ENCODE measurements at regions not wholly inside any gene's neighbourhood (a gene's known extent, or its start where the extent isn't known, plus 50 kb on each side); places are given as distances from the start of the nearest gene placed in this dataset.

DNA sequence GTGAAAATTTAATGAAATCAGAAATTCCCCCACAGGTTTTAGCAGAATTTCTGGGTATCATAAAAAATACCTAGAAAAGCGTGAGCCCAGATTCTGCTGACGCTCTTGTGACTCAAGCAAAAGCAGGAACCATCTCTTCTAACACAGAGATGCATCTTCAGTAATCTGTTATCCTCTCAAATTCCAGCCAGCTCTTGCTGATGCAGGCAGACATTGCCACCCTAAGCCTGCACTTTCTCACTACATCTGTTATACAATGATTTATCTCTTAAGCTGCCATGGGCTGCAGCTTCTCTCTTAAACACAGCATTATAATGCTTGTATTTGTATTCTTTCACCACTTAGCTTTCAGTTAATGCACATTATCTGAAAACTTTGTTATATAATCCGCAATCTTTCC, 113.0 kb upstream of the RGS1 start:
- Mint-ChIP-seq H3K4me3 (no peak overlapping the region), H3K36me3 (no peaks in the 10 kb centered on the region), H3K4me1 (peaks cover 6% of the 10 kb centered on the region; the same call in 1 of the 2 replicates), H3K27ac (no peak overlapping the region), H3K27me3 (ENCODE audit: low read depth) (no peaks in the 10 kb centered on the region), H3K9me3 (no peaks in the 10 kb centered on the region)
- no peak for ATAC-seq
- POLR2A ChIA-PET: no interaction called here
- CTCF ChIA-PET: no interaction called here
- no peak for DNase-seq (ENCODE audit: low spot score)
- TF ChIP-seq ZNF416 (CRISPR knock-in tag; IDR thresholded peaks at IDR 0.05): no peak
- TF ChIP-seq, protein P1, sequence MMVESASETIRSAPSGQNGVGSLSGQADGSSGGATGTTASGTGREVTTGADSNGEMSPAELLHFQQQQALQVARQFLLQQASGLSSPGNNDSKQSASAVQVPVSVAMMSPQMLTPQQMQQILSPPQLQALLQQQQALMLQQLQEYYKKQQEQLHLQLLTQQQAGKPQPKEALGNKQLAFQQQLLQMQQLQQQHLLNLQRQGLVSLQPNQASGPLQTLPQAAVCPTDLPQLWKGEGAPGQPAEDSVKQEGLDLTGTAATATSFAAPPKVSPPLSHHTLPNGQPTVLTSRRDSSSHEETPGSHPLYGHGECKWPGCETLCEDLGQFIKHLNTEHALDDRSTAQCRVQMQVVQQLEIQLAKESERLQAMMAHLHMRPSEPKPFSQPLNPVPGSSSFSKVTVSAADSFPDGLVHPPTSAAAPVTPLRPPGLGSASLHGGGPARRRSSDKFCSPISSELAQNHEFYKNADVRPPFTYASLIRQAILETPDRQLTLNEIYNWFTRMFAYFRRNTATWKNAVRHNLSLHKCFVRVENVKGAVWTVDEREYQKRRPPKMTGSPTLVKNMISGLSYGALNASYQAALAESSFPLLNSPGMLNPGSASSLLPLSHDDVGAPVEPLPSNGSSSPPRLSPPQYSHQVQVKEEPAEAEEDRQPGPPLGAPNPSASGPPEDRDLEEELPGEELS (CRISPR knock-in tag; IDR thresholded peaks at IDR 0.05): no peak
- TF ChIP-seq, protein P2, sequence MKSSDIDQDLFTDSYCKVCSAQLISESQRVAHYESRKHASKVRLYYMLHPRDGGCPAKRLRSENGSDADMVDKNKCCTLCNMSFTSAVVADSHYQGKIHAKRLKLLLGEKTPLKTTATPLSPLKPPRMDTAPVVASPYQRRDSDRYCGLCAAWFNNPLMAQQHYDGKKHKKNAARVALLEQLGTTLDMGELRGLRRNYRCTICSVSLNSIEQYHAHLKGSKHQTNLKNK (CRISPR knock-in tag; IDR thresholded peaks at IDR 0.05): no peak
- no peak for TF ChIP-seq NFYB (CRISPR knock-in tag; conservative IDR thresholded peaks at IDR 0.05; ENCODE audit: low read depth)
- no peak for TF ChIP-seq OVOL2 (CRISPR knock-in tag; IDR thresholded peaks at IDR 0.05; ENCODE audit: borderline replicate concordance)
- TF ChIP-seq, protein P3, sequence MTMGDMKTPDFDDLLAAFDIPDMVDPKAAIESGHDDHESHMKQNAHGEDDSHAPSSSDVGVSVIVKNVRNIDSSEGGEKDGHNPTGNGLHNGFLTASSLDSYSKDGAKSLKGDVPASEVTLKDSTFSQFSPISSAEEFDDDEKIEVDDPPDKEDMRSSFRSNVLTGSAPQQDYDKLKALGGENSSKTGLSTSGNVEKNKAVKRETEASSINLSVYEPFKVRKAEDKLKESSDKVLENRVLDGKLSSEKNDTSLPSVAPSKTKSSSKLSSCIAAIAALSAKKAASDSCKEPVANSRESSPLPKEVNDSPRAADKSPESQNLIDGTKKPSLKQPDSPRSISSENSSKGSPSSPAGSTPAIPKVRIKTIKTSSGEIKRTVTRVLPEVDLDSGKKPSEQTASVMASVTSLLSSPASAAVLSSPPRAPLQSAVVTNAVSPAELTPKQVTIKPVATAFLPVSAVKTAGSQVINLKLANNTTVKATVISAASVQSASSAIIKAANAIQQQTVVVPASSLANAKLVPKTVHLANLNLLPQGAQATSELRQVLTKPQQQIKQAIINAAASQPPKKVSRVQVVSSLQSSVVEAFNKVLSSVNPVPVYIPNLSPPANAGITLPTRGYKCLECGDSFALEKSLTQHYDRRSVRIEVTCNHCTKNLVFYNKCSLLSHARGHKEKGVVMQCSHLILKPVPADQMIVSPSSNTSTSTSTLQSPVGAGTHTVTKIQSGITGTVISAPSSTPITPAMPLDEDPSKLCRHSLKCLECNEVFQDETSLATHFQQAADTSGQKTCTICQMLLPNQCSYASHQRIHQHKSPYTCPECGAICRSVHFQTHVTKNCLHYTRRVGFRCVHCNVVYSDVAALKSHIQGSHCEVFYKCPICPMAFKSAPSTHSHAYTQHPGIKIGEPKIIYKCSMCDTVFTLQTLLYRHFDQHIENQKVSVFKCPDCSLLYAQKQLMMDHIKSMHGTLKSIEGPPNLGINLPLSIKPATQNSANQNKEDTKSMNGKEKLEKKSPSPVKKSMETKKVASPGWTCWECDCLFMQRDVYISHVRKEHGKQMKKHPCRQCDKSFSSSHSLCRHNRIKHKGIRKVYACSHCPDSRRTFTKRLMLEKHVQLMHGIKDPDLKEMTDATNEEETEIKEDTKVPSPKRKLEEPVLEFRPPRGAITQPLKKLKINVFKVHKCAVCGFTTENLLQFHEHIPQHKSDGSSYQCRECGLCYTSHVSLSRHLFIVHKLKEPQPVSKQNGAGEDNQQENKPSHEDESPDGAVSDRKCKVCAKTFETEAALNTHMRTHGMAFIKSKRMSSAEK (CRISPR knock-in tag; IDR thresholded peaks at IDR 0.05; ENCODE audit: borderline replicate concordance): no peak
- no peak for TF ChIP-seq CREM (CRISPR knock-in tag; IDR thresholded peaks at IDR 0.05)
- TF ChIP-seq SMAD4 (CRISPR knock-in tag; IDR thresholded peaks at IDR 0.05): no peak
- no peak for TF ChIP-seq ETV6 (CRISPR knock-in tag; IDR thresholded peaks at IDR 0.05)
- TF ChIP-seq, protein P4, sequence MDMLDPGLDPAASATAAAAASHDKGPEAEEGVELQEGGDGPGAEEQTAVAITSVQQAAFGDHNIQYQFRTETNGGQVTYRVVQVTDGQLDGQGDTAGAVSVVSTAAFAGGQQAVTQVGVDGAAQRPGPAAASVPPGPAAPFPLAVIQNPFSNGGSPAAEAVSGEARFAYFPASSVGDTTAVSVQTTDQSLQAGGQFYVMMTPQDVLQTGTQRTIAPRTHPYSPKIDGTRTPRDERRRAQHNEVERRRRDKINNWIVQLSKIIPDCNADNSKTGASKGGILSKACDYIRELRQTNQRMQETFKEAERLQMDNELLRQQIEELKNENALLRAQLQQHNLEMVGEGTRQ (CRISPR knock-in tag; IDR thresholded peaks at IDR 0.05): no peak
- TF ChIP-seq, protein P5, sequence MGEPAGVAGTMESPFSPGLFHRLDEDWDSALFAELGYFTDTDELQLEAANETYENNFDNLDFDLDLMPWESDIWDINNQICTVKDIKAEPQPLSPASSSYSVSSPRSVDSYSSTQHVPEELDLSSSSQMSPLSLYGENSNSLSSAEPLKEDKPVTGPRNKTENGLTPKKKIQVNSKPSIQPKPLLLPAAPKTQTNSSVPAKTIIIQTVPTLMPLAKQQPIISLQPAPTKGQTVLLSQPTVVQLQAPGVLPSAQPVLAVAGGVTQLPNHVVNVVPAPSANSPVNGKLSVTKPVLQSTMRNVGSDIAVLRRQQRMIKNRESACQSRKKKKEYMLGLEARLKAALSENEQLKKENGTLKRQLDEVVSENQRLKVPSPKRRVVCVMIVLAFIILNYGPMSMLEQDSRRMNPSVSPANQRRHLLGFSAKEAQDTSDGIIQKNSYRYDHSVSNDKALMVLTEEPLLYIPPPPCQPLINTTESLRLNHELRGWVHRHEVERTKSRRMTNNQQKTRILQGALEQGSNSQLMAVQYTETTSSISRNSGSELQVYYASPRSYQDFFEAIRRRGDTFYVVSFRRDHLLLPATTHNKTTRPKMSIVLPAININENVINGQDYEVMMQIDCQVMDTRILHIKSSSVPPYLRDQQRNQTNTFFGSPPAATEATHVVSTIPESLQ (CRISPR knock-in tag; IDR thresholded peaks at IDR 0.05): no peak
- TF ChIP-seq TEAD1 (CRISPR knock-in tag; IDR thresholded peaks at IDR 0.05): no peak
- no peak for TF ChIP-seq ZNF671 (CRISPR knock-in tag; IDR thresholded peaks at IDR 0.05)

DNA sequence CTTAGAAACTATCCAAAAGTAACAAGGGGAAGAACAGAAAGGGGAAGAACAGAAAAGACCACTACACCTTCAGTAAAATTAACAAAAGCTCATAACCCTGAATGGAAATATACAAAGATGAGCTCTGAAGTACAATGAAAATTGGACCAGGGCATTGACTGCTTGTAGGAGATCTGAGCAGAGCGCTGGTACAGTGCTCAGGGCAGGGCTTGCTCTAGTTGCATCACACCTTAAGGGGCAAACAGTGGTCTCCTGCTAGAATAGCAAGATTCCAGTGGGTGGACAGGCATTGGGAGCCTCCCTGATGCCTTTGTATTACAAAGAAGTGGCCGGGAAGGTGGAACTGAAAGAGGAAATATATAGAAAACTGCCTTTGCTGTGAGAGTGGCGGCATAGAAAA, 111.9 kb upstream of the RGS1 start:
- ChIA-PET CTCF (interaction anchor here (1.0 kb wide), 1 partner anchor 10 kb away, joined by 3 read pairs; no protein-coding TSS in a partner anchor), POLR2A (no interaction called here)
- no peak for ATAC-seq
- Mint-ChIP-seq H3K36me3 (no peaks in the 10 kb centered on the region), H3K27ac (no peak overlapping the region), H3K27me3 (ENCODE audit: low read depth) (no peaks in the 10 kb centered on the region), H3K4me1 (peaks cover 6% of the 10 kb centered on the region; the same call in 1 of the 2 replicates), H3K4me3 (no peak overlapping the region), H3K9me3 (no peaks in the 10 kb centered on the region)
- no peak for DNase-seq (ENCODE audit: low spot score)
- TF ChIP-seq SOX15 (CRISPR knock-in tag; IDR thresholded peaks at IDR 0.05) (no peak), ZNF263 (CRISPR knock-in tag; IDR thresholded peaks at IDR 0.05; ENCODE audit: low read depth) (no peak)
- TF ChIP-seq, protein P6, sequence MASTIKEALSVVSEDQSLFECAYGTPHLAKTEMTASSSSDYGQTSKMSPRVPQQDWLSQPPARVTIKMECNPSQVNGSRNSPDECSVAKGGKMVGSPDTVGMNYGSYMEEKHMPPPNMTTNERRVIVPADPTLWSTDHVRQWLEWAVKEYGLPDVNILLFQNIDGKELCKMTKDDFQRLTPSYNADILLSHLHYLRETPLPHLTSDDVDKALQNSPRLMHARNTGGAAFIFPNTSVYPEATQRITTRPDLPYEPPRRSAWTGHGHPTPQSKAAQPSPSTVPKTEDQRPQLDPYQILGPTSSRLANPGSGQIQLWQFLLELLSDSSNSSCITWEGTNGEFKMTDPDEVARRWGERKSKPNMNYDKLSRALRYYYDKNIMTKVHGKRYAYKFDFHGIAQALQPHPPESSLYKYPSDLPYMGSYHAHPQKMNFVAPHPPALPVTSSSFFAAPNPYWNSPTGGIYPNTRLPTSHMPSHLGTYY (CRISPR knock-in tag; IDR thresholded peaks at IDR 0.05): no peak
- TF ChIP-seq, protein P7, sequence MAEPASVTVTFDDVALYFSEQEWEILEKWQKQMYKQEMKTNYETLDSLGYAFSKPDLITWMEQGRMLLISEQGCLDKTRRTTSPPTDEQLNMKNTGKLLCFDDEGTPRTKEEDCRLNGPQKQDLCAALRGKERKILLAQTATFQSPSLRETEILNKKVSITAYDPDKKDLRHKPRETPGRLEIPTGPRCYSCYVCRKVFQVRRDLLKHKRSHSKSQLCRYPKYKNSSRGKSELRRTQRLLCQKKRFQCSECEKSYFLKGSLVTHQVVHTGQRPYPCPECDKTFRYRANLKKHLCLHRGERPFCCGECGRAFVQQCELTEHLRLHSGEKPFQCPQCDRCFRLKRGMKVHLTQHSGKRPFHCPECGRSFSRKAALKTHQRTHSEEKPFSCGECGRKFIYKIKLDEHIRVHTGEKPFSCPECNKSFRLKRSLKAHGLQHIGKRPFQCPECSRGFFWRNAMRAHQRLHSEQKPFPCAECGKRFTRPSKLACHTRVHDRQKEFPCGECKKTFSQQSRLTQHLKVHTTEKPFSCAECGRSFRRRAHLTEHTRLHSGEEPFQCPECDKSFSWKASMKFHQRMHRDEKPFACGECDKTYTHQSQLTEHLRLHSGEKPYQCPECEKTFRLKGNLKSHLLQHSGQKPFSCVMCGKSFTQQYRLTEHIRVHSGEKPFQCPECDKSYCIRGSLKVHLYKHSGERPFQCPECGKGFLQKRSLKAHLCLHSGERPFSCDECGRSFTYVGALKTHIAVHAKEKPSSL (CRISPR knock-in tag; conservative IDR thresholded peaks at IDR 0.05): no peak
- TF ChIP-seq, protein P8, sequence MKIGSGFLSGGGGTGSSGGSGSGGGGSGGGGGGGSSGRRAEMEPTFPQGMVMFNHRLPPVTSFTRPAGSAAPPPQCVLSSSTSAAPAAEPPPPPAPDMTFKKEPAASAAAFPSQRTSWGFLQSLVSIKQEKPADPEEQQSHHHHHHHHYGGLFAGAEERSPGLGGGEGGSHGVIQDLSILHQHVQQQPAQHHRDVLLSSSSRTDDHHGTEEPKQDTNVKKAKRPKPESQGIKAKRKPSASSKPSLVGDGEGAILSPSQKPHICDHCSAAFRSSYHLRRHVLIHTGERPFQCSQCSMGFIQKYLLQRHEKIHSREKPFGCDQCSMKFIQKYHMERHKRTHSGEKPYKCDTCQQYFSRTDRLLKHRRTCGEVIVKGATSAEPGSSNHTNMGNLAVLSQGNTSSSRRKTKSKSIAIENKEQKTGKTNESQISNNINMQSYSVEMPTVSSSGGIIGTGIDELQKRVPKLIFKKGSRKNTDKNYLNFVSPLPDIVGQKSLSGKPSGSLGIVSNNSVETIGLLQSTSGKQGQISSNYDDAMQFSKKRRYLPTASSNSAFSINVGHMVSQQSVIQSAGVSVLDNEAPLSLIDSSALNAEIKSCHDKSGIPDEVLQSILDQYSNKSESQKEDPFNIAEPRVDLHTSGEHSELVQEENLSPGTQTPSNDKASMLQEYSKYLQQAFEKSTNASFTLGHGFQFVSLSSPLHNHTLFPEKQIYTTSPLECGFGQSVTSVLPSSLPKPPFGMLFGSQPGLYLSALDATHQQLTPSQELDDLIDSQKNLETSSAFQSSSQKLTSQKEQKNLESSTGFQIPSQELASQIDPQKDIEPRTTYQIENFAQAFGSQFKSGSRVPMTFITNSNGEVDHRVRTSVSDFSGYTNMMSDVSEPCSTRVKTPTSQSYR (CRISPR knock-in tag; IDR thresholded peaks at IDR 0.05): no peak

Data from WTC11 (cell line).